Breast epithelium (tissue), 4 donors: ENCODE measurements at regions not wholly inside any gene's neighbourhood (a gene's known extent, or its start where the extent isn't known, plus 50 kb on each side); places are given as distances from the start of the nearest gene placed in this dataset.

ENCODE experiments used
- DNase-seq, 2 donors: peaks; one replicate each; pipeline ENCODE4 v3.0.0-alpha.2; 2019; ENCODE audit warnings: low spot score in 2 of 2
- H3K27ac ChIP-seq, 2 donors: fragments of 200-600 bp; sonication (generic) in 1 of 2; one replicate each; pipeline ENCODE4 v1.5.1; 2016 to 2019; ENCODE audit warnings: mild to moderate bottlenecking in 1 of 2
- H3K27me3 ChIP-seq, 2 donors: fragments of 200-600 bp; sonication (generic) in 1 of 2; one replicate each; pipeline versions ENCODE4 v1.5.1 to v1.6.0; 2017 to 2019; ENCODE audit warnings: control low read depth in 1 of 2, mild to moderate bottlenecking in 1 of 2
- H3K36me3 ChIP-seq: fragments of 200-600 bp; one replicate; pipeline ENCODE4 v1.5.1; 2019
- H3K4me1 ChIP-seq, 2 donors: fragments of 200-600 bp; sonication (generic); one replicate each; pipeline ENCODE4 v1.5.1; 2016 to 2019; ENCODE audit warnings: control low read depth in 1 of 2
- H3K4me3 ChIP-seq, 3 donors: fragments of 200-600 bp; sonication (generic); 1 replicate in 2 of 3; 2 replicates in 1 of 3; pipeline ENCODE4 v1.5.1; 2016 to 2019; ENCODE audit warnings: mild to moderate bottlenecking in 3 of 3, moderate library complexity in 2 of 3
- H3K9me3 ChIP-seq, 2 donors: fragments of 200-600 bp; sonication (generic) in 1 of 2; one replicate each; pipeline ENCODE4 v1.5.1; 2016 to 2019; ENCODE audit warnings: control low read depth in 1 of 2
- POLR2A ChIP-seq: fragments of 450-650 bp; IDR thresholded peaks from one replicate; pipeline ENCODE4 v1.6.1; 2016; ENCODE audit warnings: antibody characterized with exemption, mild to moderate bottlenecking, moderate library complexity
- POLR2AphosphoS5 ChIP-seq, 3 donors: sonication (generic); formaldehyde crosslinking; IDR thresholded peaks; one replicate each; pipeline ENCODE4 v1.6.1; 2017; ENCODE audit warnings: antibody characterized with exemption in 3 of 3
- intact Hi-C: fragments of 100-400 bp; cut with DNase I; formaldehyde crosslinking; loops from one replicate; pipeline ENCODE4 v1.15.1; 2023; ENCODE audit warnings: low total_unique reads
- TF ChIP-seq, protein P1 (sequence below), 3 donors: fragments of 450-650 bp; IDR thresholded peaks; one replicate each; pipeline ENCODE4 v1.5.1; 2016 to 2017; ENCODE audit warnings: antibody characterized with exemption in 3 of 3, mild to moderate bottlenecking in 3 of 3, moderate library complexity in 3 of 3

DNA sequence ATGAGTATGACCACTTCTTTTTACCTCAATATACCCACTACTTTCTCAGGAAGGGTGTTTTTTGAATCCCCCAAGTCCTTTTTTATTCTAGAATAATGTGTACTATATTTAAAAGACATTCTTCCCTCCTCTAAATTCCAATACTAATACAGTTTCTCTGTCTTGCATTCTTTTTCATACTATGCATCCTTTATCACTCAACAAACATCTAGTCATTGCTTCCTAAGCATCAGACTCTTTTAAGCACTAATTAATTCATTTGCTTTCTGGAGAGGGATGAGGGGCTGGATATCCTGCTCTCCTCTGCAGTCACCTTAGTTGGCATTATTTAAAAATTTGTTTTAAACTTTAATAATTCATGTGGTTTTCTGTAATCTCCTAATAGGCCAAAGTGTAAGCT, 838.8 kb downstream of the KCNT2 start:
- no peak overlapping the region for H3K4me3 ChIP-seq
- H3K27ac ChIP-seq, result no peak overlapping the region
- H3K27me3 ChIP-seq, result no peaks in the 10 kb centered on the region
- TF ChIP-seq POLR2AphosphoS5 (IDR thresholded peaks at IDR 0.05), result no peak
- no peak for DNase-seq
- H3K9me3 ChIP-seq, result no peaks in the 10 kb centered on the region
- intact Hi-C loops, result loop anchor here (5.0 kb wide), 1 partner anchor 798 kb away; no protein-coding TSS in a partner anchor
- no peaks in the 10 kb centered on the region for H3K36me3 ChIP-seq
- H3K4me1 ChIP-seq, result no peaks in the 10 kb centered on the region

DNA sequence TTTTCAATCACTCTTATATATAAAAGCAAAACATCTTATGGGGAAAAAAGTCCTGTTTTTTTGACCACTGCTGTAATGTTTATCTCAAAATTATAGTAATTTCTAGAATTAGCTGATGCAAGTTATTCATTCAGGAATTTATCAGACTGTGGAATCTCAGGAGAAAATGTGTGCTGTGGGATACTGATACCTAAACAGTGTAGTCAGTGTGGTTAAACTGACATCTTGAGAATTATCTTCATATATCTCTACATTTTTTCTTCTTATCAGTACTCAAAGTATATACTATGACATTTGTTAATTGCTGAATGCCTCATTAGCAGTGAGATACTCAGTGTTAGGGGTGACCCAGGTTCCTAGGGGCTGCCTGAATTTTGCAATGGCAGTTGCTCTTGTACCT, 839.3 kb downstream of the KCNT2 start:
- Histone ChIP-seq H3K36me3 (no peaks in the 10 kb centered on the region), H3K27me3 (no peaks in the 10 kb centered on the region), H3K4me1 (no peaks in the 10 kb centered on the region), H3K27ac (no peak overlapping the region), H3K4me3 (no peak overlapping the region), H3K9me3 (peaks cover 0 to under 1% of the 10 kb centered on the region in 2 donors)
- no peak for DNase-seq
- intact Hi-C loops, result loop anchor here (5.0 kb wide), 1 partner anchor 798 kb away; no protein-coding TSS in a partner anchor
- no peak for TF ChIP-seq POLR2AphosphoS5 (IDR thresholded peaks at IDR 0.05)
- TF ChIP-seq, protein P1, sequence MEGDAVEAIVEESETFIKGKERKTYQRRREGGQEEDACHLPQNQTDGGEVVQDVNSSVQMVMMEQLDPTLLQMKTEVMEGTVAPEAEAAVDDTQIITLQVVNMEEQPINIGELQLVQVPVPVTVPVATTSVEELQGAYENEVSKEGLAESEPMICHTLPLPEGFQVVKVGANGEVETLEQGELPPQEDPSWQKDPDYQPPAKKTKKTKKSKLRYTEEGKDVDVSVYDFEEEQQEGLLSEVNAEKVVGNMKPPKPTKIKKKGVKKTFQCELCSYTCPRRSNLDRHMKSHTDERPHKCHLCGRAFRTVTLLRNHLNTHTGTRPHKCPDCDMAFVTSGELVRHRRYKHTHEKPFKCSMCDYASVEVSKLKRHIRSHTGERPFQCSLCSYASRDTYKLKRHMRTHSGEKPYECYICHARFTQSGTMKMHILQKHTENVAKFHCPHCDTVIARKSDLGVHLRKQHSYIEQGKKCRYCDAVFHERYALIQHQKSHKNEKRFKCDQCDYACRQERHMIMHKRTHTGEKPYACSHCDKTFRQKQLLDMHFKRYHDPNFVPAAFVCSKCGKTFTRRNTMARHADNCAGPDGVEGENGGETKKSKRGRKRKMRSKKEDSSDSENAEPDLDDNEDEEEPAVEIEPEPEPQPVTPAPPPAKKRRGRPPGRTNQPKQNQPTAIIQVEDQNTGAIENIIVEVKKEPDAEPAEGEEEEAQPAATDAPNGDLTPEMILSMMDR (IDR thresholded peaks at IDR 0.05), result no peak
- no peak for TF ChIP-seq POLR2A

GRCh38 chr1:195768377-195768776, 839.9 kb downstream of the KCNT2 start:
- Histone ChIP-seq H3K36me3 (no peaks in the 10 kb centered on the region), H3K27me3 (no peaks in the 10 kb centered on the region), H3K27ac (no peak overlapping the region), H3K9me3 (peaks cover 0 to 5% of the 10 kb centered on the region in 2 donors), H3K4me3 (no peak overlapping the region), H3K4me1 (no peaks in the 10 kb centered on the region)
- no peak for DNase-seq
- intact Hi-C loops, result loop anchor here (5.0 kb wide), 1 partner anchor 799 kb away; no protein-coding TSS in a partner anchor
- no peak for TF ChIP-seq POLR2A
- TF ChIP-seq POLR2AphosphoS5 (IDR thresholded peaks at IDR 0.05), result no peak
- TF ChIP-seq, protein P1 (IDR thresholded peaks at IDR 0.05), result no peak

DNA sequence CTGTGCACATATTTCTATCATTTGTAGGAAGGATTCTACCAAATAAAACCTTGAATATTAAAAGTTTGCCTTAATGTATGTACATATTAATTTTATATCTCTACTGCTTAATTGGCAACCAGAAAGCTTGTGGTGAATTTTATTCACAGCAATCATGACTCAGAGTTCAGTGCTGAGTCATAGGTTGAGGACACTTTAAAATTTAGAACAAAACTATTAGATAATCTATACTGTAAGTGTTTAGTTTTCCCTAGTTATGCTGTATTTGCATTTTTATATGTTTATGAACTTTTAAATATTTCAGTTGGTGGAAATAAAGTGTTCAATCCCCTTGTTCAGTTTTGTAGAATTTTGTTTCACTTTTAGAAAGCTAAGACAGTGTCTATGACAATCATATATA, 841.5 kb downstream of the KCNT2 start:
- no peaks in the 10 kb centered on the region for H3K36me3 ChIP-seq
- H3K27ac ChIP-seq, result no peak overlapping the region
- H3K4me1 ChIP-seq, result no peaks in the 10 kb centered on the region
- peaks cover 0 to 5% of the 10 kb centered on the region in 2 donors for H3K9me3 ChIP-seq
- H3K4me3 ChIP-seq, result no peak overlapping the region
- H3K27me3 ChIP-seq, result no peaks in the 10 kb centered on the region
- DNase-seq, result no peak
- TF ChIP-seq, protein P1 (IDR thresholded peaks at IDR 0.05), result no peak
- TF ChIP-seq POLR2A (no peak), POLR2AphosphoS5 (IDR thresholded peaks at IDR 0.05) (no peak)
- intact Hi-C loops, result loop anchor here (5.0 kb wide), 1 partner anchor 801 kb away; no protein-coding TSS in a partner anchor

GRCh38 chr1:195765099-195765498, 843.1 kb downstream of the KCNT2 start:
- Histone ChIP-seq H3K27ac (no peak overlapping the region), H3K36me3 (no peaks in the 10 kb centered on the region), H3K4me3 (no peak overlapping the region), H3K9me3 (peaks cover 0 to 5% of the 10 kb centered on the region in 2 donors), H3K4me1 (no peaks in the 10 kb centered on the region), H3K27me3 (no peaks in the 10 kb centered on the region)
- intact Hi-C loops, result loop anchor here (5.0 kb wide), 1 partner anchor 802 kb away; no protein-coding TSS in a partner anchor
- DNase-seq, result no peak
- TF ChIP-seq POLR2AphosphoS5 (IDR thresholded peaks at IDR 0.05) (no peak), POLR2A (no peak)
- TF ChIP-seq, protein P1 (IDR thresholded peaks at IDR 0.05), result no peak
